Skin of body (tissue), 1 donor: ENCODE measurements at regions not wholly inside any gene's neighbourhood (a gene's known extent, or its start where the extent isn't known, plus 50 kb on each side); places are given as distances from the start of the nearest gene placed in this dataset.

Source experiments
- DNase-seq: peaks from one replicate; lab custom pipeline; 2025; lab: John Stamatoyannopoulos, UW

DNA sequence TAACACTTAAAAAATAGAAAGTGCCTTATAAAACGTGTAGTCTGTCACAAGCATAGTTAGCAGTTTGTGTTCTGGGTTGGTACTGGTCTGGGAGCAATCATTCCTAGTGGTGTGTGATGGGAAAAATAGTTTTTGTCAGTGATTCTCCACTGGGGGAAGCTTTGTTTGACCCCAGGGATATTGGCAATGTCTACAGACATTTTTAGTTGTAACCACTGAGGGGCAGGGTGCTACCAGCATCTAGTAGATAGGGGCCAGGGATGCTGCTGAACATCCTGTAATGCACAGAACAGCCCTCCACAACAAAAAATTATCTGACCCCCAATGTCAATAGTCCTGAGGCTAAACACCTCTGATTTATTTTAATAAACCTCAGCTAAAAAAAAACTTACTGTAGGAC, 51.6 kb upstream of the CREB5 start:
- no peak for DNase-seq

DNA sequence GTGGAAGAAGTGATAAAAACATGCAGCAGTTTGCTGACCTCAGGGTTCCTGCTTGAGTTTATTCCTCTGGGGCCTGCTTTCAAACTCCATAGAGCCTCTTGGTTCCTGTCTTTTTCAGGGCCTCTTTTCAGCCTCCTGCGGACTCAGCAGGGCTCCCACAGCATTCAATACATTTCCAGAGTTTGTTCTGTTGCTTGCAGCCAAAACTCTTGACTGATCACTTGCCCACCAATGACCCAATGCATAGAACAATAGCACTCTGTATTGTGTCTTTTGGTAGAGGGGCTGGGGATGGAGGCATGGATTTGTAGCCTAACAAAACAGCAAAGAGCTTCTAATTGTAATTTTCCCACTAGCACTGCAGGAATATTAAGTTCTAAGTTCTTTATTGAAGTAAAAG, 50.8 kb upstream of the CREB5 start:
- no peak for DNase-seq

DNA sequence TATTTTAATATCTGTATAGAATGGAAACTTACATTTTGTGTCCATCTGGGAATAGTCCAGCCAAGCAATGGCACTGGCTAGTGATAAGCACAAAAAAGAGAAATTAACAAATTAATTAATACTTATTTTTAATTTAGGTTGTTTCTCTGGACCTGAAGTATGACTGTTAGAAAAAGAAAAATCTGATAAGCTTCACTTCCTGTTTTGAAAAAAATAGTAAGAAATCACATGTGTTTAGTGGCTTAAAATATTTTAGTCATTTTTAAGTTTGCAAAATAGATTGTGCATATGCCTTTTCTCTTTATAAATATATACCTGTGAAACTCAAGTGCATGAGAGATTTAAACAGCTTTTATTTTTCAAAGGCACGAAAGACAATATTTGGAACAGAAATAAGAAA, 50.1 kb upstream of the CREB5 start:
- no peak for DNase-seq
